RWPE2 (cell line): ENCODE measurements at regions not wholly inside any gene's neighbourhood (a gene's known extent, or its start where the extent isn't known, plus 50 kb on each side); places are given as distances from the start of the nearest gene placed in this dataset.

Experiments
- ATAC-seq: fragments of 200-7000 bp; cut with Tn5 transposase; 3 replicates; pipeline ENCODE4 v1.9.1; 2021; ENCODE audit warnings: low read depth
- DNase-seq: peaks from one replicate; pipeline ENCODE4 v3.0.0-alpha.2; 2020; ENCODE audit warnings: low spot score
- H3K27ac ChIP-seq: fragments of 450-650 bp; 2 replicates; pipeline ENCODE4 v1.5.1; 2017; ENCODE audit warnings: mild to moderate bottlenecking; ENCODE audit not compliant: poor library complexity, severe bottlenecking
- H3K27me3 ChIP-seq: fragments of 250-450 bp; sonication (Bioruptor Pico); 2 replicates; pipeline ENCODE4 v1.5.1; 2021; ENCODE audit warnings: mild to moderate bottlenecking, moderate library complexity; ENCODE audit not compliant: insufficient read depth, poor library complexity, severe bottlenecking
- H3K36me3 ChIP-seq: fragments of 250-450 bp; sonication (Bioruptor Pico); 2 replicates; pipeline ENCODE4 v1.5.1; 2020; ENCODE audit warnings: low read depth, mild to moderate bottlenecking, moderate library complexity
- H3K4me1 ChIP-seq: fragments of 250-450 bp; sonication (Bioruptor Pico); 2 replicates; pipeline ENCODE4 v1.5.1; 2021; ENCODE audit warnings: mild to moderate bottlenecking, moderate library complexity; ENCODE audit not compliant: insufficient read depth, poor library complexity, severe bottlenecking
- H3K4me3 ChIP-seq: fragments of 250-450 bp; sonication (Bioruptor Pico); 2 replicates; pipeline ENCODE4 v1.5.1; 2021; ENCODE audit warnings: mild to moderate bottlenecking, moderate library complexity; ENCODE audit not compliant: severe bottlenecking
- H3K9me3 ChIP-seq: fragments of 250-450 bp; sonication (Bioruptor Pico); 2 replicates; pipeline ENCODE4 v1.5.1; 2021; ENCODE audit warnings: mild to moderate bottlenecking, moderate library complexity; ENCODE audit not compliant: severe bottlenecking
- CTCF ChIP-seq: fragments of 450-650 bp; IDR thresholded peaks from one replicate; pipeline ENCODE4 v1.5.1; 2017; ENCODE audit warnings: mild to moderate bottlenecking, moderate library complexity; ENCODE audit not compliant: poor library complexity, severe bottlenecking

DNA sequence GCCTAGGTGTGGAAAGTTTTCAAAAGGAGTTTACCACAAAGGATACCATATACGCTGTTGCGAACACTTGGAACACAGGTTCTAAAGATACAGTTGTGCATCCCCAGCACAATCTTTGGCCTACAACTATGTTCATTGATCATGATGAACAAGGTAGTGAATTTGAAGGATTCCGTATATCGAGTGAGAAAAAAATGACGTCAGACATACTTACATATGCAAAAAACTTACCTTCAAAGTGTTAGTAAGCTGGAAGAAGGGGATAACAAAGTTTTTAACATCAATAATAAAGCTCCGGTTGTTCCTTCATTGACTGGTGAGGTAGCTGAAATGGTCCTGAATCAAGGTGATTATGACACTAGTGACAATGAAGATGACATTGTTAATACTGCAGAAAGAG is 133.9 kb upstream of the PDE3A start:
- no peak overlapping the region for H3K4me3 ChIP-seq
- no peaks in the 10 kb centered on the region for H3K4me1 ChIP-seq
- no peaks in the 10 kb centered on the region for H3K36me3 ChIP-seq
- no peaks in the 10 kb centered on the region for H3K27me3 ChIP-seq
- H3K27ac ChIP-seq, result no peak overlapping the region
- no peak for ATAC-seq
- TF ChIP-seq CTCF, result no peak
- no peak for DNase-seq
- H3K9me3 ChIP-seq, result no peaks in the 10 kb centered on the region

DNA sequence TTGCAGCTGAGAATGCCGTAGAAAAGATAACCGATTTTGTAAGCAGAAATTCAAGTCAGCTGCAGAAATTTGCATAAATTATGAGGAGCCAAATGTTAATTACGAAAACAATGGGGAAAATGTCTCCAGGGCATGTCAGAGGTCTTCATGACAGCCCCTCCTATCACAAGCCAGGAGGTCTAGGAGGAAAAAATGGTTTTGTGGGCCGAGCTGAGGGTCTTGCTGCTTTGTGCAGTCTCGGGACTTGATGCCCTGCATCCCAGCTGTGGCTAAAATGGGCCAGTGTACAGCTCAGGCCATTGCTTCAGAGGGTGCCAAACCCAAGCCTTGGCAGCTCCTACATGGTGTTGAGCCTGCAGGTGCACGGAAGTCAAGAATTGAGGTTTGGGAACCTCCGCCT is 131.2 kb upstream of the PDE3A start:
- ATAC-seq (no peak), DNase-seq (no peak)
- TF ChIP-seq CTCF, result no peak
- no peaks in the 10 kb centered on the region for H3K27me3 ChIP-seq
- no peak overlapping the region for H3K27ac ChIP-seq
- no peaks in the 10 kb centered on the region for H3K9me3 ChIP-seq
- no peaks in the 10 kb centered on the region for H3K36me3 ChIP-seq
- H3K4me3 ChIP-seq, result no peak overlapping the region
- H3K4me1 ChIP-seq, result no peaks in the 10 kb centered on the region

GRCh38 chr12:20245491-20245890 is 122.8 kb upstream of the PDE3A start:
- no peak overlapping the region for H3K27ac ChIP-seq
- no peak for TF ChIP-seq CTCF
- H3K27me3 ChIP-seq, result no peaks in the 10 kb centered on the region
- DNase-seq (no peak), ATAC-seq (no peak)
- no peaks in the 10 kb centered on the region for H3K4me1 ChIP-seq
- no peak overlapping the region for H3K4me3 ChIP-seq
- no peaks in the 10 kb centered on the region for H3K36me3 ChIP-seq
- no peaks in the 10 kb centered on the region for H3K9me3 ChIP-seq

- Histone ChIP-seq H3K27me3 (no peaks in the 10 kb centered on the region), H3K27ac (no peak overlapping the region), H3K4me3 (no peak overlapping the region), H3K36me3 (no peaks in the 10 kb centered on the region), H3K9me3 (no peaks in the 10 kb centered on the region), H3K4me1 (no peaks in the 10 kb centered on the region)
- ATAC-seq (no peak), DNase-seq (no peak)
- TF ChIP-seq CTCF, result no peak
These were observed 119.7 kb upstream of the PDE3A start for GRCh38 chr12:20248646-20249045.

DNA sequence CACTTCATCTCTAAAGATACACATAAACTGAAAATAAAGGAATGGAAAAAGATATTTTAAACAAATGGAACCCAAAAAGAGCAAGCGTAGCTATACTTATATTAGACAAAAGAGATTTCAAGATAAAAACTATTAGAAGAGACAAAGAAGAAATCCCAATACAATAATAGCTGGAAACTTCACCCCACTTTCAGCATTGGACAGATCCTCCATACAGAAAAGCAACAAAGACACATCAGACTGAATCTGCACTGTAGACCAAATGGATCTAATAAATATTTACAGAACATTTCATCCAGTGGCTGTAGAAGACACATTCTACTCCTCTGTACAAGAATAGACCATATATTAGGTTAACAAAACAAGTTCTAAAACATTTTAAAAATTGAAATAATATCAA is 117.6 kb upstream of the PDE3A start:
- Histone ChIP-seq H3K27me3 (no peaks in the 10 kb centered on the region), H3K4me3 (no peak overlapping the region), H3K36me3 (no peaks in the 10 kb centered on the region), H3K27ac (no peak overlapping the region), H3K4me1 (no peaks in the 10 kb centered on the region), H3K9me3 (no peaks in the 10 kb centered on the region)
- no peak for ATAC-seq
- TF ChIP-seq CTCF, result no peak
- no peak for DNase-seq
